ENCODE measurements at regions not wholly inside any gene's neighbourhood (a gene's known extent, or its start where the extent isn't known, plus 50 kb on each side); places are given as distances from the start of the nearest gene placed in this dataset.

GRCh38 chr17:69650881-69651280 is 236.4 kb downstream of the MAP2K6 start (continued):
- TF ChIP-seq ZBTB34 (CRISPR knock-in tag; IDR thresholded peaks at IDR 0.05) (no peak), ZSCAN12 (CRISPR knock-in tag; IDR thresholded peaks at IDR 0.05) (no peak), THAP8 (CRISPR knock-in tag; IDR thresholded peaks at IDR 0.05; ENCODE audit: borderline replicate concordance) (no peak), CC2D1A (CRISPR knock-in tag; IDR thresholded peaks at IDR 0.05) (no peak), SP4 (CRISPR knock-in tag; IDR thresholded peaks at IDR 0.05) (no peak)

- TF ChIP-seq BRD4 (CRISPR knock-in tag; IDR thresholded peaks at IDR 0.05) (no peak), ZNF556 (CRISPR knock-in tag; IDR thresholded peaks at IDR 0.05; ENCODE audit: borderline replicate concordance) (no peak), ZNF598 (CRISPR knock-in tag; IDR thresholded peaks at IDR 0.05; ENCODE audit: borderline replicate concordance) (no peak), ZNF275 (CRISPR knock-in tag; IDR thresholded peaks at IDR 0.05; ENCODE audit: borderline replicate concordance) (no peak), ZNF883 (CRISPR knock-in tag; IDR thresholded peaks at IDR 0.05; ENCODE audit: not compliant biosample characterization) (no peak), NFIB (CRISPR knock-in tag; IDR thresholded peaks at IDR 0.05; ENCODE audit: borderline replicate concordance) (no peak), ZFP36 (IDR thresholded peaks at IDR 0.05; ENCODE audit: borderline replicate concordance, low read depth, low read length, partially characterized antibody) (no peak), ZNF33B (CRISPR knock-in tag; IDR thresholded peaks at IDR 0.05) (no peak), RCOR2 (CRISPR knock-in tag; IDR thresholded peaks at IDR 0.05) (no peak), BRCA1 (CRISPR knock-in tag; IDR thresholded peaks at IDR 0.05) (no peak)
- ATAC-seq (no peak), FAIRE-seq (no peak), DNase-seq (ENCODE audit: low spot score) (no peak)
- H3K79me2 ChIP-seq (ENCODE audit: insufficient read depth, low read length) = no peaks in the 10 kb centered on the region
- H3K4me3 ChIP-seq (replicated peaks in 1 of 3; ENCODE audit: insufficient read depth in 1 of 3, low read depth in 2 of 3, low read length in 3 of 3) = no peak overlapping the region
- H3K9ac ChIP-seq (ENCODE audit: insufficient read depth, low read depth, low read length) = no peak overlapping the region
- ChIA-PET POLR2A (no interaction called here), CTCF (ENCODE audit: low intra/inter-chr PET ratio, low total read pairs) (no interaction called here)
- no peak overlapping the region for H3K27ac ChIP-seq (ENCODE audit: extremely low read length, insufficient read depth, low read length)
- H3K9me3 ChIP-seq (ENCODE audit: low read length) = peaks cover 36% of the 10 kb centered on the region
- H3K4me1 ChIP-seq (ENCODE audit: insufficient read depth, low read length) = no peaks in the 10 kb centered on the region
- WGBS (ENCODE audit: low lambda C conversion rate) = 1% methylated on average over 2 of the region's 2 CpGs
- intact Hi-C loops (cut with micrococcal nuclease; ENCODE audit: unreplicated experiment) (no loop called here), in situ Hi-C loops (cut with HindIII; ENCODE audit: extremely low pct_ligation_motif_present, low pct_unique_long_range_greater_than_20kb) (no loop called here)
- no peak overlapping the region for H3K4me2 ChIP-seq (ENCODE audit: low read depth, low read length)
- no peaks in the 10 kb centered on the region for H3K27me3 ChIP-seq (ENCODE audit: control insufficient read depth in 1 of 2, insufficient read depth in 2 of 2, low read length in 2 of 2)
- no peaks in the 10 kb centered on the region for H4K20me1 ChIP-seq (ENCODE audit: insufficient read depth, low read length)
- no peaks in the 10 kb centered on the region; a peak in 1 of 5 replicates for H3K36me3 ChIP-seq (replicated peaks in 1 of 2; ENCODE audit: control insufficient read depth in 1 of 2, insufficient read depth in 2 of 2, low read length in 2 of 2)
- no peak overlapping the region for H2AFZ ChIP-seq (ENCODE audit: low read length)
- no TSS peak for BruUV-seq (replicated peaks)
Observed at GRCh38 chr17:69651921-69652320, 237.4 kb downstream of the MAP2K6 start.

Data from HepG2 (cell line).